HG03097 (cell line): ENCODE measurements at regions not wholly inside any gene's neighbourhood (a gene's known extent, or its start where the extent isn't known, plus 50 kb on each side); places are given as distances from the start of the nearest gene placed in this dataset.

Experiments used
- ATAC-seq: cut with Tn5 transposase; IDR thresholded peaks from one replicate; pipeline ENCODE4 v1.9.1; 2021; ENCODE audit not compliant: unreplicated experiment, low FRiP score

- ATAC-seq: no peak
Measured at GRCh38 chr3:194277786-194278130, 73.4 kb downstream of the CPN2 start.

DNA sequence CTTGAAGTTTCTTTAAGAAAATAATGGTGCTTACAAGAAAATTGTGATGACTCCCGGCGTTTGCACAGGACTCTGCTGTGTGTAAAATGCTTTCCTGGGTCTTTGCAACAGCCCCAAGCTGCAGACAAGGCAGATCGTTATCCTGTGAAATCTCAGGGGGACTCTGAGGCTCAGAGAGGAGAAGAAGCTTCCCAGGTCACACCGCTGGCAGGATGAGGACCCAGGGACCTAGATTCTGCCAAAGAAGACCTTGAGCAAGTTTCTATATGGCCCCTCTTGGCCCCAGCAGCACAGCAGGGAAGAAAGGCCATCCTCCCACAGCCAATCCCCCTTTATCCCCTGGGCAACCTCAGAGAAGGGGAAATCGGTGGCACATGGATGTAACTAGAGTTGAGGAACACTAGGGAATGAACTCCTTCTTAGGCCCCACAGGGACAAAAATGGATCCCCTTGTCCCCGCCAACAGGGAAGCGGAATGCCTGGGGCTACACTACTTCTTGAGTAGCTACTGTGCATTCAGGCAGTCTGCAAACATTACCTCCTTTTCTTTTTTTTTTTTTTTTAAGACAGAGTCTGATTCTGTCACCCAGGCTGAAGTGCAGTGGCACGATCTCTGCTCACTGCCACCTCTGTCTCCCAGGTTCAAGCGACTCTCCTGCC is 72.8 kb downstream of the CPN2 start:
- no peak for ATAC-seq

DNA sequence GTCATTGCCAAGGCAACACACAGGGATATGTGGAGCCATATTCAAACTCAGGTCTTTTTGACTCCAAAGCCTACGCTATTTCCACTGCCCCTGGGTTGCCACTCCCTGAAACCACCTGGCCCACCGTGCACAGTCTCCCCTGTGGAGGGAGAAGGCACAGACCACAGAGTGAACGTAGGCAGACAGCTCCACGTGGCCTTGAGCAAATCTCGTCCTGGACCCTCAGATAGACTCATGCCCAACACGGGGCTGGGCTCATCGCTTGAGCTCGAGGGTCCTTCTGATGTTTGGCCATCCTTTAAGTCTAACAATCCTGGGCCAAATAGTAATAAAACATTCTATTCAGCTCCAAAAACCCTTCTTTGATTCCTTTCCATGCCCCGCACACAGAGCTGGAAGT is 72.0 kb downstream of the CPN2 start:
- ATAC-seq: no peak

DNA sequence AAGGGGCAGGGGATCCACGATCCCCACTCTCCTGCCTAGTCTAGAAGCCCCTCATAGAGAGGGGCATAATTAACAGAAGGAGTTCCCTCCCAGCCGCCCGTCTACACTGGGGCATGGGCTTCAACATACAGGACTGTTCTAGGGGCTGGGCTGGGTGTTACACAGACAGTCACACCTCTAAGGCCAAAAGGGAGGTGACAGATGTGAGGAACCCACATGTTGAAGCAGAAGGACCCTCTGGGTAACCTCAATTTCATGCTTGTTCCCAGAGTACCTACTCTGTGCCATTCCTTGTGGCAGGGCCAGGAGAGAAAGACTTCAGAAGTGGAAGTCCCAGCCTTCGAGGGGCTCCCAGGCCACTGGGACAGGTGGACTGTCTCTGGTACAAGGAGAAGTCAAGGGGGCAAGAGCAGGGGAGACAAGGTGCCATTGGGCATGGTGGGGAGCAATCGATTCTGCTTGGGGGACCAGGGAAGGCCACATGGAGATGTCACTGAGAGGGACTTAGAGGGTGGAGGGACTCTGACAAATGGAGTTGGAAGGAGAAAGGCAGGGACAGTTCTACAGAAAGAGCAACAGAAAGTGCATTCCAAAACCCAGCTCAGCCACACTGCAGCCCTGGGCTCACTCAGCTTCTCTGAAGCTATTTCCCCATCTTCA is 71.3 kb downstream of the CPN2 start:
- no peak for ATAC-seq

DNA sequence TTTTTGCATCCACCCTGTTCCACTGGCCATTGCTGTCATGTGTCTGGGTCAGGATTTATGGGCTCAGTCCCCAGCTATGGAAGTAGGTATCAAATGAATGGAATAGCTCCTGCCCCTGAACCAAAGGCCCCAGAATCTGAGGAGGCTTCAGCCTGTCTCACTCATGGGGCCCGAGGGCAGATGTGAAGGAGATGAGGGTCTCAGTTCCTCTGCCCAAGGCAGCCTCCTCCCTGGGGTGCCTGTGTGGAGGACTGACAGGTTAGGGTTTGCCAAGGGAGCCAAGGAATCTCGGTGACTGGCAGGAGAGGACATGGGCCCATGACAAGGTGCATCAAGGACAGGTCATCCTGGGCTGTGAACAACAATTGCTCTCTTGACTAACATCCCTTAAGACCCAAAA is 70.4 kb downstream of the CPN2 start:
- ATAC-seq: no peak

DNA sequence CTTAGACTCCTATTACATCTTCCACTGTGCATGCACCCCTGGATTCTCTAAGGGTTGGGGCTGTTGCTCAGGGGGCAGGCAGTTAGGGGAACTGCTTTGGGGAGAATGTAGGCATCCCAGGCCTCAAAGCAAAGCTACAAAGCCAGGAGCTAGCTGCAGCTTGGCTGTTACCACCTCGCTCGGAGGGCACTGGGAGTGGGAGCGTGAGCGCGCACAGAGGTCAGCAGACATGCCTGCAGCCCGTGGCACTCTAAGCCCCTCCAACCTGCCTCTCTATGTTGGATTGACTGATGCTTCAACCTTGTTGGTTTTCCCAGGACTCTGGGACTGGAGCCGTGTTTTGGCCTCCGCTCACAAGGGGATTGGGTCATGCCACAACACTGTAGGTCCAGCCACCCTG is 69.8 kb downstream of the CPN2 start:
- ATAC-seq: no peak

GRCh38 chr3:194281766-194282165 is 69.4 kb downstream of the CPN2 start:
- ATAC-seq: no peak

- ATAC-seq: no peak
Measured at GRCh38 chr3:194282436-194283122, 68.5 kb downstream of the CPN2 start.

DNA sequence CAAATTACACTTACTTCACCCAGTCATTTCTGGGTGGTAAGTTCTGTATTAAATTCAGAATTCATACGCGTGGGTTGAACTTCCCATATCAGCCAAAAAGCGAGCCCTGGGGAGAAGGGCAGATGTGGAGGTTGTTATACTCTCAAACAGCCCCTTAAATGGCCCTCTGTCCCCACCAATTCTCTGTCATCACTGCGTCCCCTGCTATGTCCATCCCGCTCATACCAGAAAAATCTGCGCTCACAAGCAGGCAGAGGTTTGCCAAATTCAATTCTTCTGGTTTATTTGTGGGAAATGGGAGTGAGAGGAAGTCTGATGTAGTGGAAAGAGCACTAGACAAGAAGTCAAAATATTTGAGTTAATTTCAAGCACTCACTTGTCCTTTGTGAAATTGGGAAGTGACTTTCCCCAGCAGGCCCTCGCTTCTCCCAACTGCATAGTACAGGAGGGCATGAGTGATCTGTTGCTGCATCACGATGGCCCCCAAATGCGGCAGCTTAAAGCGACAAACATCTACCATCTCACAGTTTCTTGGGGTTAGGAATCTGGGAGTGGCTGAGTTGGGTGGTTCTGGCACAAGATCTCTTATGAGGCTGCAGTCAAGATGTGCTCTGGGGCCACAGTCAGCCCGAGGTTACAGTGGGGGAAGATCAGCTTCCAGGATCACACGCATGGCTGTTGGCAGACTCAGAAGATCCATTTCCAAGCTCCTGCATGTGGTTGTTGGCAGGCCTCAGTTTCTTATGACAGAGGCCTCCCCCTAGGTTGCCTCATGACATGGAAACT is 67.7 kb downstream of the CPN2 start:
- no peak for ATAC-seq

DNA sequence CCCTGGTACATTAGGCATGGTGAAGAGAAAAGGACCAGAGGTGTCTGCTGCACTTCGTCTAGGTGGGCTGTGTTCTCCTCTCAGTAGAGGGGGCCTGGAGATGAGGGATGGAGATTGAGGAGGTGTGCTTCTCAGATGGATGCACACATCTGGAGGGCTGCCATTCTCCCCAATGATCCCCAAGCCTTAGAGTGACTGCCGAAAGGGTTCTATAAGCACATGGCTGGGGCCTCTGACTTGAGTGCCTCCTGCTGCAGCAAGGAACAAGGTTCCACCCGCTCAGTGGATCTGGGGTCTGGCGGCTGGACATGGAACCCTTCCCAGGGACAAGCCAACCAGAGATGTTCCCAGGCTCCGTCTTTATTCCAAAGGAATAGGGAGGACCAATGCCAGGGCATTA is 66.8 kb downstream of the CPN2 start:
- ATAC-seq: no peak

DNA sequence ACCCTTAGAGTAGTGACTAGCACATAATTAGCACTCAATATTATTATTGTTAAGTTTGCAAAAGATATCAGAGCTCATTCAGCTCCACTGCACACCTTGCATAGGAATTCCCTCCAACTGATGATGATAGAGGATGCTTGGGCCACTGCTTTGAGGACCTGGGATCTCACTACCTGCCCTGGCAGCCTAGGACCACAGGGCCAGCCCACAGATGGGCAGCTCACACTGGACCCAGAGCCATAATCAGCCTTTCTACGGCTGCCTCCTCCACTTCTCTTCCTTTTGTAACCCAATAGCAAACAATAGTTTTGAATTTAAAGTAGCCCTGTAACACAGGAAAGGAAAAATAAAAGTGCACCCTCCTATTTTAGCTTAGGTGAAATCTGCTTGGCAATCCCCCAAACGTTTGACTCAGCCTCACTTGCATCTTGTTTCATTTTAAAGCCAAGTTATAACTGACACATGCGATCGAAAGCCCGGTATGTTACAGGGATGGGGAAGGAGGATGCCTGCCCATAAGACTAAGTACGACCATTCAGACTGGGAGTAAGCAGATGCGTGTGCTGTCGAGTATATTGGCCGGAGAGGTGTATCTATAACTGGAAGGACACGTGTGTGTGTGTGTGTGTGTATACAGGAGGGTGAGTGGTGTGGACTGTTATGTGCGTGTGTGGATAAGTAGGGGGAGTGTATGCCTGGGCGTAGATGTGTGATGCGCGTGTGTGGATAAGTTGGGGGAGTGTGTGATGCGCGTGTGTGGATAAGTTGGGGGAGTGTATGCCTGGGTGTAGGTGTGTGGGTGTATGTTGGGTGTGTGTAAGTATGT is 65.9 kb downstream of the CPN2 start:
- ATAC-seq: no peak

GRCh38 chr3:194285850-194286197 is 65.3 kb downstream of the CPN2 start:
- ATAC-seq: no peak

- ATAC-seq: no peak
Measured at GRCh38 chr3:194286375-194287146, 64.6 kb downstream of the CPN2 start.

GRCh38 chr3:194287374-194287773 is 63.8 kb downstream of the CPN2 start:
- no peak for ATAC-seq

DNA sequence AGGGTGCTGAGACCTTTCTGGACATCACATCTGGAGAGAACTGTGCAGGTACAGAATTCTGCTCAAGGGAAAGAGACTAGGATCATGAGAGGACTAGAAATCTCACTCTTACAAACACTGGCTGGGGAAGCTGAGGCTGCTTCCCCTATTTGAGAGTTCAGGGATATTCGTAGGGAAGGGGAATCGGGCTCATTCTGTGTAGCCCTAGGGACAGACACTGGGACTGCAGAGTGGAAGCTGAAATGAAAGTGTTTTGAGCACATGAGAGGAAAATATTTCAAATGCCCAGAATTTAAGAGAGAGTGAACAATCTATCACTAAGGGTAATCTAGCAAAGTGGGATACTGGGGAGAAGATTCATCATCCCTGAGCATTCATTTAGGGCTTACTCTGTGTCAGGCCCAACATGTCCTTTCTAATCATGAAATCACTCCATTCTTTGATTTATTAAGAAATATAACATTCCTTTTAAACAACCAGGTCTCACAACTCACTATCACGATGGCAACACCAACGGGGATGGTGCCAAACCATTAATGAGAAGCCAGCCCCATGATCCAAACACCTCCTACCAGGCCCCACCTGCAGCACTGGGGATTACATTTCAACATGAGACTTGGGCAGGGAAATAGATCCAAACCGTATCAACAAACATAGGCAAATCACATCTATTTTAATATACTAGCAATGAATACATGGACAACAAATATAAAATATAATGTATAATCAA is 63.0 kb downstream of the CPN2 start:
- no peak for ATAC-seq
